ENCODE measurements at regions not wholly inside any gene's neighbourhood (a gene's known extent, or its start where the extent isn't known, plus 50 kb on each side); places are given as distances from the start of the nearest gene placed in this dataset.
"Not testable (repeated sequence)": the region's sequence is repeated elsewhere in the genome, so short reads cannot be mapped to it uniquely, and the experiment has no call there.

DNA sequence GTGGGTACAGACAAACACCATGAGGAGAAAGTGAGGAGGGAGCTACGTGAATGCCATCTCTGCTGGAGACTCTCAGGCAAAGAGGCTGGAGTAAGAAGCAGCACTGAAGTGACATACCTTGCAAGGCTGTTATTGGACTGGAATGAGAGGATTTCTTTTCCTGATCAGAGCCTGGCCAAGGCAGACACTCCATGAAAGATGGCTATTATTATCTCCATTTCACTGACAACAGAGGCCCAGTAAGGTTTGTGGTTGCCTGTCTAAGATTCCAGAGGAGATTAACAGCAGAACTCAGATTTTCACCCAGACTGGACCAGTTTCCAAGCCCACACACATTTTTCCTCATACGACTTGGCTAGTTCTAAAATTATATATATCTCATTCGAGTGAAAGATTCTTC is 162.0 kb upstream of the EOLA2 start:
- no peak for DNase-seq
- Histone ChIP-seq H3K4me2 (ENCODE audit: low read depth, low read length) (no peak overlapping the region), H3K9me3 (replicated peaks; ENCODE audit: insufficient read depth, low read length) (no peaks in the 10 kb centered on the region), H3K36me3 (replicated peaks; ENCODE audit: insufficient read depth, low read length) (no peaks in the 10 kb centered on the region), H3K9me2 (replicated peaks; ENCODE audit: insufficient read depth, low read length) (no peaks in the 10 kb centered on the region), H3K79me2 (ENCODE audit: low read length) (no peaks in the 10 kb centered on the region), H3K27ac (ENCODE audit: low read length) (no peak overlapping the region), H3K9ac (ENCODE audit: low read length) (no peak overlapping the region), H2AFZ (ENCODE audit: low read length) (no peak overlapping the region), H4K20me1 (ENCODE audit: insufficient read depth, low read length) (no peaks in the 10 kb centered on the region), H3F3A (ENCODE audit: insufficient read depth, low read length) (no peaks in the 10 kb centered on the region), H3K4me3 (ENCODE audit: low read length) (no peak overlapping the region), H3K27me3 (replicated peaks; ENCODE audit: insufficient read depth, low read length) (no peaks in the 10 kb centered on the region), H3K4me1 (ENCODE audit: low read length) (no peaks in the 10 kb centered on the region)
- TF ChIP-seq EZH2phosphoT487 (IDR thresholded peaks at IDR 0.05; ENCODE audit: low read length) (no peak), EZH2 (optimal IDR thresholded peaks at IDR 0.05; ENCODE audit: low read depth, low read length) (no peak)
- TF ChIP-seq, protein P1, sequence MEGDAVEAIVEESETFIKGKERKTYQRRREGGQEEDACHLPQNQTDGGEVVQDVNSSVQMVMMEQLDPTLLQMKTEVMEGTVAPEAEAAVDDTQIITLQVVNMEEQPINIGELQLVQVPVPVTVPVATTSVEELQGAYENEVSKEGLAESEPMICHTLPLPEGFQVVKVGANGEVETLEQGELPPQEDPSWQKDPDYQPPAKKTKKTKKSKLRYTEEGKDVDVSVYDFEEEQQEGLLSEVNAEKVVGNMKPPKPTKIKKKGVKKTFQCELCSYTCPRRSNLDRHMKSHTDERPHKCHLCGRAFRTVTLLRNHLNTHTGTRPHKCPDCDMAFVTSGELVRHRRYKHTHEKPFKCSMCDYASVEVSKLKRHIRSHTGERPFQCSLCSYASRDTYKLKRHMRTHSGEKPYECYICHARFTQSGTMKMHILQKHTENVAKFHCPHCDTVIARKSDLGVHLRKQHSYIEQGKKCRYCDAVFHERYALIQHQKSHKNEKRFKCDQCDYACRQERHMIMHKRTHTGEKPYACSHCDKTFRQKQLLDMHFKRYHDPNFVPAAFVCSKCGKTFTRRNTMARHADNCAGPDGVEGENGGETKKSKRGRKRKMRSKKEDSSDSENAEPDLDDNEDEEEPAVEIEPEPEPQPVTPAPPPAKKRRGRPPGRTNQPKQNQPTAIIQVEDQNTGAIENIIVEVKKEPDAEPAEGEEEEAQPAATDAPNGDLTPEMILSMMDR (IDR thresholded peaks at IDR 0.05; ENCODE audit: low read length) = no peak

DNA sequence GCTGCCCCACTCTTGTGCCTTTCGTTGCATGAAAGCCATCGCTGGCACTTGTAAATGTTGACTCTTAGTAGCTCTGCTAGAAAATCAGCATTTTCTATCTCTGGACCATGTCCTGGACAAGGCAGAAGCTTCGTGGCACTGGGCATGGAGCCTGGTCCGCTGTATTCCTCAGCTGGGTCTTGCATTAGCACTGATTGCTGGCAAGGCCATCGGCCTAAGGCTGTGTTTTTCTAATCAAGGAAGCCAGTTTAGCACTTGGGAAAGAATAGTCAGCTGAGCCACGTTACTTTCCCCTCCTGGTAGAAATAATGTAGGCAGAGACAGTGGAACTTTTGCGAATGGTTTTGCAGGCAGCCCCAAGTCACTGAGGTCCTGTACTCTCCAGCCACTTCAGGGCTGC is 180.2 kb upstream of the EOLA2 start:
- no peak for DNase-seq
- Histone ChIP-seq H3K4me2 (ENCODE audit: low read depth, low read length) (no peak overlapping the region), H2AFZ (ENCODE audit: low read length) (no peak overlapping the region), H3K27me3 (replicated peaks; ENCODE audit: insufficient read depth, low read length) (no peaks in the 10 kb centered on the region), H3K36me3 (replicated peaks; ENCODE audit: insufficient read depth, low read length) (no peaks in the 10 kb centered on the region), H3K4me1 (ENCODE audit: low read length) (no peaks in the 10 kb centered on the region), H3K27ac (ENCODE audit: low read length) (no peak overlapping the region), H3K4me3 (ENCODE audit: low read length) (no peak overlapping the region), H4K20me1 (ENCODE audit: insufficient read depth, low read length) (no peaks in the 10 kb centered on the region), H3K9me2 (replicated peaks; ENCODE audit: insufficient read depth, low read length) (no peaks in the 10 kb centered on the region), H3K9me3 (replicated peaks; ENCODE audit: insufficient read depth, low read length) (no peaks in the 10 kb centered on the region), H3K79me2 (ENCODE audit: low read length) (no peaks in the 10 kb centered on the region), H3K9ac (ENCODE audit: low read length) (no peak overlapping the region), H3F3A (ENCODE audit: insufficient read depth, low read length) (no peaks in the 10 kb centered on the region)
- TF ChIP-seq, protein P1 (IDR thresholded peaks at IDR 0.05; ENCODE audit: low read length) = no peak
- TF ChIP-seq EZH2phosphoT487 (IDR thresholded peaks at IDR 0.05; ENCODE audit: low read length) (no peak), EZH2 (optimal IDR thresholded peaks at IDR 0.05; ENCODE audit: low read depth, low read length) (no peak)

DNA sequence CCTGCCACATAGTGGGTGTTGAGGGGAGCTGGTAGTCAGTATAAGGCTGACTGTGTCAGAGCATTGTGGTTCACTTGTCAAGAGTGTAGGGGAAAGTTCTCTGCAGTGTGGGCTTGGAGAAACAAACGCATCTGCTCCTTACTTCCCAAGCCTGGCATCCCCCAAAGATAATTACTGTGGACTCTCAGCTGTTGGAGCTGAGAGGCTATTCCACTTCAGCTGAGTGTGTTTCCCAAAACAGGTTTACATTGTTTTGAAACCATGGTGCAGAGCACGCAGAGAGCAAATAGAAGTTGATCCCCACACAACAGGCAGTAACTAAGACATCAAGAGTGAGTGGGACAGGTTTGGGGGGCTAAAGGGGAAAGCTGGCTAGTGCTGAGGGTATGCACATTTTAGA is 181.0 kb upstream of the EOLA2 start:
- no peaks in the 10 kb centered on the region for H3K9me2 ChIP-seq (replicated peaks; ENCODE audit: insufficient read depth, low read length)
- no peak for DNase-seq
- H3K9ac ChIP-seq (ENCODE audit: low read length) = no peak overlapping the region

DNA sequence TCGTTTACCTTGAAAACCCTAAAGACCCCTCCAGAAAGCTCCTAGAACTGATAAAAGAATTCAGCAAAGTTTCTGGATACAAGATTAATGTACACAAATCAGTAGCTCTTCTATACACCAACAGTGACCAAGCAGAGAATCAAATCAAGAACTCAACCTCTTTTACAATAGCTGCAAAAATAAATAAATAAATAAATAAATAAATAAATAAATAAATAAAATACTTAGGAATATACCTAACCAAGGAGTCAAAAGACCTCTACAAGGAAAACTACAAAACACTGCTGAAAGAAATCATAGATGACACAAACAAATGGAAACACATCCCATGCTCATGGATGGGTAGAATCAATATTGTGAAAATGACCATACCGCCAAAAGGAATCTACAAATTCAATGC is 186.8 kb upstream of the EOLA2 start:
- H3K36me3 ChIP-seq (replicated peaks; ENCODE audit: insufficient read depth, low read length); H3K4me3 ChIP-seq (ENCODE audit: low read length); H3K9me2 ChIP-seq (replicated peaks; ENCODE audit: insufficient read depth, low read length); H3K79me2 ChIP-seq (ENCODE audit: low read length); H4K20me1 ChIP-seq (ENCODE audit: insufficient read depth, low read length); H3K27ac ChIP-seq (ENCODE audit: low read length); H3K9me3 ChIP-seq (replicated peaks; ENCODE audit: insufficient read depth, low read length); H2AFZ ChIP-seq (ENCODE audit: low read length); H3K9ac ChIP-seq (ENCODE audit: low read length); H3K4me1 ChIP-seq (ENCODE audit: low read length); DNase-seq; H3K27me3 ChIP-seq (replicated peaks; ENCODE audit: insufficient read depth, low read length); H3F3A ChIP-seq (ENCODE audit: insufficient read depth, low read length); H3K4me2 ChIP-seq (ENCODE audit: low read depth, low read length): not testable (repeated sequence)

More for the DNA sequence above, 181.0 kb upstream of the EOLA2 start:
- Histone ChIP-seq H3F3A (ENCODE audit: insufficient read depth, low read length) (no peaks in the 10 kb centered on the region), H3K4me3 (ENCODE audit: low read length) (no peak overlapping the region), H3K9me3 (replicated peaks; ENCODE audit: insufficient read depth, low read length) (no peaks in the 10 kb centered on the region), H3K4me1 (ENCODE audit: low read length) (no peaks in the 10 kb centered on the region), H3K79me2 (ENCODE audit: low read length) (no peaks in the 10 kb centered on the region), H4K20me1 (ENCODE audit: insufficient read depth, low read length) (no peaks in the 10 kb centered on the region), H3K27ac (ENCODE audit: low read length) (no peak overlapping the region), H3K36me3 (replicated peaks; ENCODE audit: insufficient read depth, low read length) (no peaks in the 10 kb centered on the region), H3K4me2 (ENCODE audit: low read depth, low read length) (no peak overlapping the region), H3K27me3 (replicated peaks; ENCODE audit: insufficient read depth, low read length) (no peaks in the 10 kb centered on the region), H2AFZ (ENCODE audit: low read length) (no peak overlapping the region)
- TF ChIP-seq EZH2phosphoT487 (IDR thresholded peaks at IDR 0.05; ENCODE audit: low read length) = no peak

All from MM.1S (cell line).